ENCODE measurements at regions not wholly inside any gene's neighbourhood (a gene's known extent, or its start where the extent isn't known, plus 50 kb on each side); places are given as distances from the start of the nearest gene placed in this dataset.

DNA sequence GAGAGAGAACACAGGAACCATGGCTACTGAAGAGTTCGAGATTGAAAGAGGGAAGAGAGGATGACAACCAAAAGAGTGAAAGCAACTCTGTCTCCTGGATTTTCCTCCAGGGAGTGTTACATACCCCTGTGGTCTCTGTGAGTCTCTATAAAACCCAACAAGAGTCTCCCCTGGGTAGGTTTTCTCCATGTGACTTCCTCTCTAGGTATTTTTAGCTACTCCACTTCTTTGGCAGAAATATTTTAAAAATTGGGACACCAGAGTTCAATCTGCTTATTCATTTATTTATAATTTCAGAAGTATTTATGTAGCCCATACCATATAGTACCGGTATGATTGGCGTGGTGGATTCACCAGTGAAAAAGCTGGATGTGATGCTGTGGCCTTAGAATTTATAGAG is 671.7 kb upstream of the NR2F2 start:
- no peak for TF ChIP-seq CTCF (IDR thresholded peaks at IDR 0.05; ENCODE audit: low read length)
- no peak for TF ChIP-seq EZH2 (optimal IDR thresholded peaks at IDR 0.05; ENCODE audit: low read depth, low read length)

Measured in MM.1S (cell line).